MM.1S (cell line): ENCODE measurements at regions not wholly inside any gene's neighbourhood (a gene's known extent, or its start where the extent isn't known, plus 50 kb on each side); places are given as distances from the start of the nearest gene placed in this dataset.
A peak's percentile ranks its signal among the peaks of the same experiment; 100 is the strongest.

Experiments used
- DNase-seq: peaks from one replicate; pipeline ENCODE4 v3.0.0-alpha.2; 2015
- H2AFZ ChIP-seq: fragments of 300-600 bp; sonication (generic); 2 replicates; pipeline ENCODE4 v1.6.0; 2016; ENCODE audit warnings: antibody characterized with exemption, low read length
- H3F3A ChIP-seq: fragments of 300-600 bp; sonication (generic); 2 replicates; pipeline ENCODE4 v1.6.1; 2016; ENCODE audit warnings: mild to moderate bottlenecking, antibody characterized with exemption, low read length, moderate library complexity, mixed read lengths; ENCODE audit not compliant: insufficient read depth
- H3K27ac ChIP-seq: fragments of 300-600 bp; sonication (generic); 2 replicates; pipeline ENCODE4 v1.5.1; 2016; ENCODE audit warnings: mild to moderate bottlenecking, low read length
- H3K27me3 ChIP-seq: fragments of 300-600 bp; sonication (generic); replicated peaks from 2 replicates; pipeline ENCODE4 v1.6.0; 2016; ENCODE audit warnings: low read length; ENCODE audit not compliant: insufficient read depth
- H3K36me3 ChIP-seq: fragments of 300-600 bp; sonication (generic); replicated peaks from 2 replicates; pipeline ENCODE4 v1.6.1; 2016; ENCODE audit warnings: mild to moderate bottlenecking, low read length, mixed read lengths; ENCODE audit not compliant: insufficient read depth
- H3K4me1 ChIP-seq: fragments of 300-600 bp; sonication (generic); 2 replicates; pipeline ENCODE4 v1.6.1; 2016; ENCODE audit warnings: low read length, mixed read lengths
- H3K4me2 ChIP-seq: fragments of 300-600 bp; sonication (generic); 2 replicates; pipeline ENCODE4 v1.6.0; 2016; ENCODE audit warnings: low read depth, low read length
- H3K4me3 ChIP-seq: fragments of 300-600 bp; sonication (generic); 2 replicates; pipeline ENCODE4 v1.5.1; 2016; ENCODE audit warnings: low read length, mixed read lengths
- H3K79me2 ChIP-seq: fragments of 300-600 bp; sonication (generic); 2 replicates; pipeline ENCODE4 v1.6.1; 2016; ENCODE audit warnings: mixed run types, low read length, mixed read lengths
- H3K9ac ChIP-seq: fragments of 300-600 bp; sonication (generic); 2 replicates; pipeline ENCODE4 v1.6.1; 2016; ENCODE audit warnings: low read length, mixed read lengths
- H3K9me2 ChIP-seq: fragments of 300-600 bp; sonication (generic); replicated peaks from 2 replicates; pipeline ENCODE4 v1.6.1; 2016; ENCODE audit warnings: mild to moderate bottlenecking, low read length, mixed read lengths; ENCODE audit not compliant: insufficient read depth
- H3K9me3 ChIP-seq: fragments of 300-600 bp; sonication (generic); replicated peaks from 2 replicates; pipeline ENCODE4 v1.6.1; 2016; ENCODE audit warnings: mild to moderate bottlenecking, low read length, mixed read lengths; ENCODE audit not compliant: insufficient read depth
- H4K20me1 ChIP-seq: fragments of 300-600 bp; sonication (generic); 2 replicates; pipeline ENCODE4 v1.6.1; 2016; ENCODE audit warnings: mild to moderate bottlenecking, low read length, moderate library complexity, mixed read lengths; ENCODE audit not compliant: insufficient read depth
- CTCF ChIP-seq: fragments of 300-600 bp; sonication (generic); IDR thresholded peaks from 2 replicates; pipeline ENCODE4 v1.5.1; 2016; ENCODE audit warnings: antibody characterized with exemption, low read length, mixed read lengths
- EZH2 ChIP-seq: fragments of 300-600 bp; sonication (generic); optimal IDR thresholded peaks from 2 replicates; pipeline ENCODE3; 2017; ENCODE audit warnings: low read depth, mild to moderate bottlenecking, antibody characterized with exemption, low read length, mixed read lengths
- EZH2phosphoT487 ChIP-seq: fragments of 300-600 bp; sonication (generic); IDR thresholded peaks from 2 replicates; pipeline ENCODE4 v1.6.1; 2018; ENCODE audit warnings: antibody characterized with exemption, low read length

DNA sequence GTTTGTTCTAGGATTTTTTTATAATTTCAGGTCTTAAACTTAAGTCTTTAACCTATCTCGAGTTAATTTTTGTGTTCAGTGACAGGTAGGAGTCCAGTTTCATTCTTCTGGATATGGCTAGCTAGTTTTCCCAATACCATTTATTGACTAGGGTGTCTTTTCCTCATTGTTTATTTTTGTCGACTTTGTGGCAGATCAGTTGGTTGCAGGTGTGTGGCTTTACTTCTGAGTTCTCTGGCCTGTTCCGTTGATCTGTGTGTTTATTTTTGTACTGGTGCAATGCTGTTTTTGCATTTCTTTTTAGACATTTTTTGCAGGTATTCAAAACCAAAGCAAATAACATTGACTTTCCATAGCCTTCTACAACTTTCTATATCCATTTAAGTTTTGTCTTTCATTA lies 121.7 kb downstream of the ETNK1 start:
- no peaks in the 10 kb centered on the region for H3K9me2 ChIP-seq
- no peak for DNase-seq
- no peak for TF ChIP-seq CTCF
- no peak for TF ChIP-seq EZH2
- TF ChIP-seq EZH2phosphoT487: no peak

GRCh38 chr12:22755629-22756028 lies 130.7 kb downstream of the ETNK1 start:
- H3K4me1 ChIP-seq: 0 out of 2 replicates have a peak, but pooled peaks cover 6% of the 10 kb centered on the region
- no peak overlapping the region for H3K9ac ChIP-seq
- no peaks in the 10 kb centered on the region for H3K9me2 ChIP-seq
- no peaks in the 10 kb centered on the region for H3F3A ChIP-seq
- DNase-seq: no peak
- no peak overlapping the region for H3K27ac ChIP-seq
- H3K9me3 ChIP-seq: no peaks in the 10 kb centered on the region
- no peak overlapping the region for H3K4me2 ChIP-seq
- no peaks in the 10 kb centered on the region for H3K79me2 ChIP-seq
- H3K4me3 ChIP-seq: no peak overlapping the region
- no peaks in the 10 kb centered on the region for H3K36me3 ChIP-seq
- no peak overlapping the region for H2AFZ ChIP-seq
- H3K27me3 ChIP-seq: no peaks in the 10 kb centered on the region
- H4K20me1 ChIP-seq: no peaks in the 10 kb centered on the region
- TF ChIP-seq EZH2 (no peak), EZH2phosphoT487 (no peak), CTCF (no peak)

More for the DNA sequence above, 121.7 kb downstream of the ETNK1 start:
- peaks cover 31% of the 10 kb centered on the region for H3K4me1 ChIP-seq
- peaks cover 9% of the 10 kb centered on the region; the same call in 1 of the 2 replicates for H3F3A ChIP-seq
- H3K4me2 ChIP-seq: peak overlapping the region; percentile 74
- no peaks in the 10 kb centered on the region for H3K79me2 ChIP-seq
- peak overlapping the region; percentile 57; the same call in 1 of the 2 replicates for H3K27ac ChIP-seq
- peak overlapping the region; percentile 47 for H2AFZ ChIP-seq
- no peaks in the 10 kb centered on the region for H3K27me3 ChIP-seq
- H3K4me3 ChIP-seq: peak overlapping the region; percentile 29; the same call in 1 of the 2 replicates
- peak overlapping the region; percentile 8; the same call in 1 of the 2 replicates for H3K9ac ChIP-seq
- H4K20me1 ChIP-seq: no peaks in the 10 kb centered on the region
- no peaks in the 10 kb centered on the region for H3K36me3 ChIP-seq
- no peaks in the 10 kb centered on the region for H3K9me3 ChIP-seq

DNA sequence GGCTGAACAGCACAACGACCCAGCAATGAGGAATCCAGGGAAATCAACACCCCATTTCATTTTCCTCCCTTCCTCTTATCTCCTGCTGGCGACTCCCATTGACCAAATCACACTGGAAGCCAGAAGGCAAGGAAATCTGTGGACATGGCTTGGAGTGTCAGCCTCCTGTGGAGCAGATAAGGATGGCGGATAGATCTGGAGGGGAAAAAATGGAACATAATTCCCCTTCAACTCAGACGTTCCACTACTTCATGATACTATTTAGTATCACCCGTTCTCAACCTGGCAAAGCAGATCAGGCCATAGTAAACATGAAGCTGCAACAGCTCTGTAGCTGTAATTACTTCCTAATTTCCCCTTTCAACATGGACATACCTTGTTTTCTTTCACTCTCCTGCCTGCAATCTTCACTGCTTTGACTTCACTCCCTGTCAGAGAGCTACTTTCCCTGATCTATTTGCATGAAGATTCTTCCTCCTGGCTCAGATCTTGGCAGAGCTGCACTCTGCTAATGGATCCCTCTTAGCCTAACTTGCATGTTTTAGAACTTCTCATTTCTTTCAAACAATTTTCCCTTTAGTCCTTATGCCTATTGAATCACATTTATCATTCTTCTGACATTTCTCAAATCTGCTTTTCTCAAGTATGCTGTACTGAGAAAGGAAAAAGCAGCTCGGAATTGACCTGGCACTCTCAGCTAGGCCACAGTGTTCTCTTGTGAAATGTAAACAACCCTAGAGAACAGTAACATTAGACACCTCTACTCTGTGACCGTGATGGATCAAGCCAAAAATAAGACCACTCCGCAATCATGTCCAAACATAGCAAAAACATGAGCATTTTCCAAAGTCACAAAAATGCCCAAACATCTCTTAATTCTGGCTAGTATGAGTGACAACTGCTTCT lies 135.1 kb downstream of the ETNK1 start:
- Histone ChIP-seq H3K9me3 (no peaks in the 10 kb centered on the region), H3K27me3 (no peaks in the 10 kb centered on the region), H3K27ac (no peak overlapping the region), H3K9ac (no peak overlapping the region), H3K4me1 (no peaks in the 10 kb centered on the region), H3K4me3 (no peak overlapping the region), H2AFZ (no peak overlapping the region), H3K9me2 (no peaks in the 10 kb centered on the region), H4K20me1 (no peaks in the 10 kb centered on the region), H3K4me2 (no peak overlapping the region), H3K79me2 (no peaks in the 10 kb centered on the region), H3K36me3 (no peaks in the 10 kb centered on the region), H3F3A (no peaks in the 10 kb centered on the region)
- DNase-seq: no peak
- TF ChIP-seq CTCF: no peak
- no peak for TF ChIP-seq EZH2
